ENCODE measurements at regions not wholly inside any gene's neighbourhood (a gene's known extent, or its start where the extent isn't known, plus 50 kb on each side); places are given as distances from the start of the nearest gene placed in this dataset.
"Not testable (repeated sequence)": the region's sequence is repeated elsewhere in the genome, so short reads cannot be mapped to it uniquely, and the experiment has no call there.

- not testable (repeated sequence) for ATAC-seq
Measured at GRCh38 chr9:65382701-65383318, 97.8 kb upstream of the FOXD4L5 start.

More at GRCh38 chr9:65382701-65383318, 97.8 kb upstream of the FOXD4L5 start:
- DNase-seq (ENCODE audit: low spot score in 2 of 2); H3K4me1 Mint-ChIP-seq; H3K4me3 Mint-ChIP-seq; H3K36me3 Mint-ChIP-seq; H3K27ac Mint-ChIP-seq: not testable (repeated sequence)
- peaks cover 10% of the 10 kb centered on the region for H3K9me3 Mint-ChIP-seq

Data from stimulated activated effector memory CD8-positive, alpha-beta T cell treated with anti-CD3 and anti-CD28 coated beads, Interleukin-12 subunit alpha, Interleukin-12 subunit beta, amount 100 ng/mL, for 72 hours (primary cell).